ENCODE measurements at regions not wholly inside any gene's neighbourhood (a gene's known extent, or its start where the extent isn't known, plus 50 kb on each side); places are given as distances from the start of the nearest gene placed in this dataset.

GRCh38 chr2:204249437-204249836 is 295.8 kb upstream of the PARD3B start (continued):
- TF ChIP-seq ZNF501 (tag by site-specific recombination; IDR thresholded peaks at IDR 0.05) = no peak

GRCh38 chr2:204250692-204251091 is 294.6 kb upstream of the PARD3B start:
- TF ChIP-seq EGR2 (tag by site-specific recombination; IDR thresholded peaks at IDR 0.05; ENCODE audit: low read depth) (peak; percentile 42; the same call in 1 of the 2 replicates), ZFHX2 (tag by site-specific recombination; conservative IDR thresholded peaks at IDR 0.05) (0 out of 2 replicates have a peak, but pooled peaks have one; percentile 11), CTCF (tag by site-specific recombination; IDR thresholded peaks at IDR 0.05) (no peak), ZSCAN18 (tag by site-specific recombination; IDR thresholded peaks at IDR 0.05) (no peak)
- no peaks in the 10 kb centered on the region for H3K36me3 ChIP-seq (ENCODE audit: control insufficient read depth in 2 of 2, insufficient read depth in 1 of 2, low read length in 2 of 2)
- H3K9me3 ChIP-seq (ENCODE audit: control insufficient read depth, insufficient read depth, low read depth, low read length) = no peaks in the 10 kb centered on the region
- no peak overlapping the region for H3K4me3 ChIP-seq (ENCODE audit: low read depth, low read length)
- no peak overlapping the region for H3K27ac ChIP-seq (ENCODE audit: extremely low read depth, low read depth, low read length)
- H3K4me1 ChIP-seq (ENCODE audit: control insufficient read depth, insufficient read depth, low read length) = no peaks in the 10 kb centered on the region; the same call in 1 of the 2 replicates
- CTCF ChIA-PET = interaction anchor here (0.7 to 1.9 kb wide), 3 partner anchors 13 to 1481 kb away, joined by 3 to 4 read pairs (median 4); no protein-coding TSS in a partner anchor
- POLR2A ChIA-PET = no interaction called here

GRCh38 chr2:204251158-204251997 is 293.9 kb upstream of the PARD3B start:
- Histone ChIP-seq H3K36me3 (ENCODE audit: control insufficient read depth in 2 of 2, insufficient read depth in 1 of 2, low read length in 2 of 2) (no peaks in the 10 kb centered on the region), H3K9me3 (ENCODE audit: control insufficient read depth, insufficient read depth, low read depth, low read length) (no peaks in the 10 kb centered on the region), H3K4me1 (ENCODE audit: control insufficient read depth, insufficient read depth, low read length) (no peaks in the 10 kb centered on the region; the same call in 1 of the 2 replicates), H3K4me3 (ENCODE audit: low read depth, low read length) (no peak overlapping the region), H3K27ac (ENCODE audit: extremely low read depth, low read depth, low read length) (no peak overlapping the region)
- ChIA-PET CTCF (interaction anchor here (0.7 to 1.9 kb wide), 2 partner anchors 12 to 179 kb away, joined by 4 to 5 read pairs; no protein-coding TSS in a partner anchor), POLR2A (no interaction called here)
- TF ChIP-seq ZNF48 (tag by site-specific recombination; IDR thresholded peaks at IDR 0.05) (no peak), ZBTB26 (tag by site-specific recombination; optimal IDR thresholded peaks at IDR 0.05) (no peak), ZBTB17 (tag by site-specific recombination; IDR thresholded peaks at IDR 0.05) (no peak), ZSCAN30 (tag by site-specific recombination; IDR thresholded peaks at IDR 0.05) (no peak), ZXDB (tag by site-specific recombination; IDR thresholded peaks at IDR 0.05) (no peak), ZNF280D (tag by site-specific recombination; IDR thresholded peaks at IDR 0.05) (no peak), ZNF624 (tag by site-specific recombination; IDR thresholded peaks at IDR 0.05) (no peak), ZNF677 (tag by site-specific recombination; IDR thresholded peaks at IDR 0.05) (no peak), ZEB2 (tag by site-specific recombination; IDR thresholded peaks at IDR 0.05) (no peak), ZNF148 (tag by site-specific recombination; IDR thresholded peaks at IDR 0.05; ENCODE audit: borderline replicate concordance) (no peak), INSM2 (tag by site-specific recombination; IDR thresholded peaks at IDR 0.05) (no peak), ZNF18 (tag by site-specific recombination; IDR thresholded peaks at IDR 0.05) (no peak)

Data from HEK293 (cell line).